Natural killer cell treated with Interleukin-12 subunit alpha and Interleukin-12 subunit beta and Interleukin-15 and Interleukin-18, amount 100 ng/mL, for 72 hours (primary cell): ENCODE measurements at regions not wholly inside any gene's neighbourhood (a gene's known extent, or its start where the extent isn't known, plus 50 kb on each side); places are given as distances from the start of the nearest gene placed in this dataset.
"Not testable (repeated sequence)": the region's sequence is repeated elsewhere in the genome, so short reads cannot be mapped to it uniquely, and the experiment has no call there.

Experiments
- ATAC-seq, 2 donors: fragments of 150-1000 bp; cut with Tn5 transposase in 1 of 2; sonication (Bioruptor Pico), chemical (Tn5 transposase) in 1 of 2; 2 replicates each; pipeline ENCODE4 v1.10.0; 2021
- DNase-seq: peaks from one replicate; pipeline ENCODE4 v3.0.0; 2022; ENCODE audit warnings: low spot score
- H3K27ac Mint-ChIP-seq, 2 donors: 1 replicate in 1 of 2; 2 replicates in 1 of 2; pipeline ENCODE4 v1.8.0; 2022; ENCODE audit warnings: mixed read lengths in 2 of 2, mild to moderate bottlenecking in 1 of 2, moderate library complexity in 1 of 2
- H3K27me3 Mint-ChIP-seq, 2 donors: 1 replicate in 1 of 2; 2 replicates in 1 of 2; pipeline ENCODE4 v1.8.0; 2022; ENCODE audit warnings: mixed read lengths in 2 of 2
- H3K36me3 Mint-ChIP-seq: one replicate; pipeline ENCODE4 v1.8.0; 2022; ENCODE audit warnings: mixed read lengths
- H3K4me1 Mint-ChIP-seq, 2 donors: 1 replicate in 1 of 2; 2 replicates in 1 of 2; pipeline ENCODE4 v1.8.0; 2022; ENCODE audit warnings: low read depth in 2 of 2, mixed read lengths in 2 of 2, mild to moderate bottlenecking in 1 of 2
- H3K4me3 Mint-ChIP-seq: one replicate; pipeline ENCODE4 v1.8.0; 2022; ENCODE audit warnings: mixed read lengths
- H3K9me3 Mint-ChIP-seq: 2 replicates; pipeline ENCODE4 v1.8.0; 2022; ENCODE audit warnings: mixed read lengths

GRCh38 chr1:10951298-10951697, 61.2 kb upstream of the TARDBP start:
- not testable (repeated sequence) for ATAC-seq, H3K9me3 Mint-ChIP-seq, H3K27me3 Mint-ChIP-seq, H3K36me3 Mint-ChIP-seq, DNase-seq, H3K27ac Mint-ChIP-seq, H3K4me1 Mint-ChIP-seq, H3K4me3 Mint-ChIP-seq

GRCh38 chr1:10951961-10952360, 60.5 kb upstream of the TARDBP start:
- no peak for DNase-seq
- H3K27me3 Mint-ChIP-seq, result peaks cover 2 to 10% of the 10 kb centered on the region in 2 donors
- no peaks in the 10 kb centered on the region for H3K9me3 Mint-ChIP-seq
- H3K27ac Mint-ChIP-seq, result no peak overlapping the region
- no peaks in the 10 kb centered on the region for H3K4me1 Mint-ChIP-seq
- ATAC-seq, result no peak
- H3K36me3 Mint-ChIP-seq, result no peaks in the 10 kb centered on the region
- no peak overlapping the region for H3K4me3 Mint-ChIP-seq

GRCh38 chr1:10953505-10954193, 58.8 kb upstream of the TARDBP start:
- no peaks in the 10 kb centered on the region for H3K4me1 Mint-ChIP-seq
- H3K27me3 Mint-ChIP-seq, result peaks cover 2 to 10% of the 10 kb centered on the region in 2 donors
- no peaks in the 10 kb centered on the region for H3K36me3 Mint-ChIP-seq
- H3K27ac Mint-ChIP-seq, result no peak overlapping the region
- no peaks in the 10 kb centered on the region for H3K9me3 Mint-ChIP-seq
- no peak overlapping the region for H3K4me3 Mint-ChIP-seq
- ATAC-seq (no peak), DNase-seq (no peak)

GRCh38 chr1:10957133-10957532, 55.3 kb upstream of the TARDBP start:
- peaks cover 5% of the 10 kb centered on the region in 2 donors for H3K27me3 Mint-ChIP-seq
- H3K36me3 Mint-ChIP-seq, result no peaks in the 10 kb centered on the region
- DNase-seq (no peak), ATAC-seq (no peak)
- no peak overlapping the region for H3K4me3 Mint-ChIP-seq
- H3K4me1 Mint-ChIP-seq, result peaks cover 0 to 2% of the 10 kb centered on the region in 2 donors
- no peak overlapping the region for H3K27ac Mint-ChIP-seq
- no peaks in the 10 kb centered on the region for H3K9me3 Mint-ChIP-seq

- Mint-ChIP-seq H3K4me3 (no peak overlapping the region), H3K4me1 (peaks cover 0 to 2% of the 10 kb centered on the region in 2 donors), H3K27me3 (peaks cover 0 to 5% of the 10 kb centered on the region in 2 donors), H3K9me3 (no peaks in the 10 kb centered on the region), H3K36me3 (no peaks in the 10 kb centered on the region), H3K27ac (no peak overlapping the region)
- ATAC-seq (no peak), DNase-seq (no peak)
Observed at GRCh38 chr1:10958614-10959013, 53.8 kb upstream of the TARDBP start.

GRCh38 chr1:10960411-10961299, 51.8 kb upstream of the TARDBP start:
- no peaks in the 10 kb centered on the region for H3K36me3 Mint-ChIP-seq
- peaks cover 9 to 15% of the 10 kb centered on the region in 2 donors for H3K4me1 Mint-ChIP-seq
- DNase-seq, result peak; percentile 73
- H3K9me3 Mint-ChIP-seq, result no peaks in the 10 kb centered on the region
- no peak overlapping the region for H3K27ac Mint-ChIP-seq
- H3K4me3 Mint-ChIP-seq, result no peak overlapping the region
- peak; percentile 66 to 67 for ATAC-seq
- H3K27me3 Mint-ChIP-seq, result peaks cover 0 to 5% of the 10 kb centered on the region in 2 donors

- H3K4me3 Mint-ChIP-seq, result no peak overlapping the region
- H3K36me3 Mint-ChIP-seq, result no peaks in the 10 kb centered on the region
- no peak for ATAC-seq
Observed at GRCh38 chr1:10961300-10961833, 51.1 kb upstream of the TARDBP start.

GRCh38 chr1:10962483-10962882, 50.0 kb upstream of the TARDBP start:
- Mint-ChIP-seq H3K4me1 (peaks cover 13 to 19% of the 10 kb centered on the region in 2 donors), H3K9me3 (no peaks in the 10 kb centered on the region), H3K36me3 (no peaks in the 10 kb centered on the region), H3K27ac (no peak overlapping the region), H3K4me3 (no peak overlapping the region), H3K27me3 (peaks cover 5 to 6% of the 10 kb centered on the region in 2 donors)
- no peak for ATAC-seq
- no peak for DNase-seq

More at GRCh38 chr1:10961300-10961833, 51.1 kb upstream of the TARDBP start:
- Mint-ChIP-seq H3K4me1 (peaks cover 13 to 19% of the 10 kb centered on the region in 2 donors), H3K27ac (no peak overlapping the region), H3K9me3 (no peaks in the 10 kb centered on the region), H3K27me3 (peaks cover 0 to 3% of the 10 kb centered on the region in 2 donors)
- DNase-seq, result no peak
